Parathyroid adenoma (tissue), 2 donors: ENCODE measurements at regions not wholly inside any gene's neighbourhood (a gene's known extent, or its start where the extent isn't known, plus 50 kb on each side); places are given as distances from the start of the nearest gene placed in this dataset.

Experiments used
- H2AFZ ChIP-seq: fragments of 300-600 bp; sonication (generic); one replicate; pipeline ENCODE4 v1.7.0; 2017; ENCODE audit warnings: antibody characterized with exemption, mild to moderate bottlenecking
- H3K27ac ChIP-seq: fragments of 300-600 bp; sonication (generic); one replicate; pipeline ENCODE4 v1.7.0; 2017
- H3K27me3 ChIP-seq: fragments of 300-600 bp; sonication (generic); one replicate; pipeline ENCODE4 v1.7.0; 2017; ENCODE audit warnings: low read length; ENCODE audit not compliant: control insufficient read depth, insufficient read depth
- H3K36me3 ChIP-seq: fragments of 300-600 bp; sonication (generic); one replicate; pipeline ENCODE4 v1.7.0; 2017; ENCODE audit warnings: low read length; ENCODE audit not compliant: control insufficient read depth, insufficient read depth
- H3K4me1 ChIP-seq: fragments of 300-600 bp; sonication (generic); one replicate; pipeline ENCODE4 v1.7.0; 2017; ENCODE audit warnings: control low read depth
- H3K4me2 ChIP-seq: fragments of 300-600 bp; sonication (generic); one replicate; pipeline ENCODE4 v1.7.0; 2017; ENCODE audit warnings: low read length
- H3K4me3 ChIP-seq: fragments of 300-600 bp; sonication (generic); one replicate; pipeline ENCODE4 v1.7.0; 2017; ENCODE audit warnings: low read depth, low read length
- H3K79me2 ChIP-seq: fragments of 300-600 bp; sonication (generic); one replicate; pipeline ENCODE4 v1.7.0; 2017; ENCODE audit warnings: control low read depth
- H3K9ac ChIP-seq: fragments of 300-600 bp; sonication (generic); one replicate; pipeline ENCODE4 v1.7.0; 2017; ENCODE audit warnings: mild to moderate bottlenecking
- H3K9me3 ChIP-seq: fragments of 300-600 bp; sonication (generic); one replicate; pipeline ENCODE4 v1.7.0; 2017; ENCODE audit warnings: low read length; ENCODE audit not compliant: control insufficient read depth
- TF ChIP-seq, protein P1 (sequence below): fragments of 300-600 bp; sonication (generic); IDR thresholded peaks from one replicate; pipeline ENCODE4 v1.7.0; 2017; ENCODE audit warnings: antibody characterized with exemption, mild to moderate bottlenecking
- donor health status: primary hyperparathyroidism.

DNA sequence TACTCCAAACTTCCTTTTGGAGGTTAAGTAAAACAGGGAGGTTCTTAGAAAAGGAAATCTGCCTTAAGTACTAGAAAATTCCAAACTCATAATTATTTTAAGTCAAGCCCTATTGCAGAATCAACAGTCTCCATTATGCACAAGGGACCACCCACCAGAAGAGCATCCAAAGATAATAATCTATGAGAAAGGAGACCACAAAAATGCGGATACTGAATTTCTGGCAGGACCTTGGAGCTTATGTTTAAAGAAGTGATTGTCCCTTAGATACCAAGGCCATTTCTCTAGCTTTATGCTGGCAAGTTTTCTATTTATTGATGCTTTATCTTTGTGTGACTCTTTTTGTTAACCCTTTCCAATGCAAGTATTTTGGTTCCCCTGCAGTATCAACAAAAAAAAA, 404.0 kb upstream of the MMADHC start:
- H2AFZ ChIP-seq = no peak overlapping the region
- no peaks in the 10 kb centered on the region for H3K36me3 ChIP-seq
- no peak overlapping the region for H3K27ac ChIP-seq
- no peak overlapping the region for H3K4me3 ChIP-seq
- H3K9ac ChIP-seq = no peak overlapping the region
- H3K27me3 ChIP-seq = no peaks in the 10 kb centered on the region
- H3K9me3 ChIP-seq = no peaks in the 10 kb centered on the region
- TF ChIP-seq, protein P1, sequence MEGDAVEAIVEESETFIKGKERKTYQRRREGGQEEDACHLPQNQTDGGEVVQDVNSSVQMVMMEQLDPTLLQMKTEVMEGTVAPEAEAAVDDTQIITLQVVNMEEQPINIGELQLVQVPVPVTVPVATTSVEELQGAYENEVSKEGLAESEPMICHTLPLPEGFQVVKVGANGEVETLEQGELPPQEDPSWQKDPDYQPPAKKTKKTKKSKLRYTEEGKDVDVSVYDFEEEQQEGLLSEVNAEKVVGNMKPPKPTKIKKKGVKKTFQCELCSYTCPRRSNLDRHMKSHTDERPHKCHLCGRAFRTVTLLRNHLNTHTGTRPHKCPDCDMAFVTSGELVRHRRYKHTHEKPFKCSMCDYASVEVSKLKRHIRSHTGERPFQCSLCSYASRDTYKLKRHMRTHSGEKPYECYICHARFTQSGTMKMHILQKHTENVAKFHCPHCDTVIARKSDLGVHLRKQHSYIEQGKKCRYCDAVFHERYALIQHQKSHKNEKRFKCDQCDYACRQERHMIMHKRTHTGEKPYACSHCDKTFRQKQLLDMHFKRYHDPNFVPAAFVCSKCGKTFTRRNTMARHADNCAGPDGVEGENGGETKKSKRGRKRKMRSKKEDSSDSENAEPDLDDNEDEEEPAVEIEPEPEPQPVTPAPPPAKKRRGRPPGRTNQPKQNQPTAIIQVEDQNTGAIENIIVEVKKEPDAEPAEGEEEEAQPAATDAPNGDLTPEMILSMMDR = no peak
- H3K79me2 ChIP-seq = no peaks in the 10 kb centered on the region
- H3K4me2 ChIP-seq = no peak overlapping the region
- H3K4me1 ChIP-seq = no peaks in the 10 kb centered on the region

DNA sequence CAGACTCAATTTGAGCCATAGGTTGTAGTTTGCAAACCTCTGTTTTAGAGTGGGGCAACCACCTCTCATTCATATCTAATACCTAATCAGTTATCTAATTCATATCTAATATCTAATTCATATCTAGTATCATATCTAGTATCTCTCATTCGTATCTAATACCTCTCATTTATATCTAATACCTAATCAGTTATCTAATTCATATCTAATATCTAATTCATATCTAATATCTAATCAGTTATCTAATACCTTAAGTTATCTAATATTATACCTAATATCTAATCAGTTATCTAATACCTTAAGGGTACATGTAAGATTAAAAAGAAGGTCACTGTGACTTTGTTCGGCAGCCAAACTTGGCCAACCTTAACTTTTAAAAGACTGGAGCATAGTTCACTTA, 403.4 kb upstream of the MMADHC start:
- no peak overlapping the region for H2AFZ ChIP-seq
- H3K79me2 ChIP-seq = no peaks in the 10 kb centered on the region
- no peaks in the 10 kb centered on the region for H3K9me3 ChIP-seq
- H3K4me3 ChIP-seq = no peak overlapping the region
- H3K27me3 ChIP-seq = no peaks in the 10 kb centered on the region
- no peaks in the 10 kb centered on the region for H3K36me3 ChIP-seq
- H3K4me1 ChIP-seq = no peaks in the 10 kb centered on the region
- TF ChIP-seq, protein P1 = no peak
- no peak overlapping the region for H3K27ac ChIP-seq
- H3K9ac ChIP-seq = no peak overlapping the region
- no peak overlapping the region for H3K4me2 ChIP-seq

DNA sequence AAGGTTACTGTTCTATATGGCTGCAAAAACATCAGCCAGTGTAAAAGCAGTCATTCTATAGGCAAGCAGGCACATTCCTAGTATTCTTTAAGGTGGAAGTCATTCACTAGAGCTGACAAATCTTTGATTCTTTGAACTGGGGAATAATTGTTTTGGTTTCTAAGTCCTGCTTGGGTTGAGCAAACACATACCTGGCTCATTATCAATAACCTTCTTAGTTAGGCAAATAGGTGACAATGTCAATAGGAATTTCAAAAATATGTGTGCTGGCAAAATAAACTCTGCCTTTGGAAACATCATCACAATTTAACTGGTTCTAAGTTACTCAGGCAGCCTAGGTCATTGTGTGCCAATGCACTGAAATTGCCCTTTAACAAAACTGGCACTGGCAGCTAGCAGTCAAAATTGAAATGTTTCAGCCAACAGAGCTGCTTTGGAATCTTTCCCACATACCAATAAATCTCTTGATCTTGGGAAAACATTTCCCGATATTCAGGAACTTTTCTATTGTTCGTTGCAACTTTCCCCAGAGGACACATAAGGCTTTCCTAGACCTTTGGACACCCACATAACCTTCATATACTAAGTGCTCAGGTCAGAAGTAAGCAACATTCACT, 402.0 kb upstream of the MMADHC start:
- no peaks in the 10 kb centered on the region for H3K27me3 ChIP-seq
- no peak overlapping the region for H3K9ac ChIP-seq
- H3K4me3 ChIP-seq = no peak overlapping the region
- H2AFZ ChIP-seq = no peak overlapping the region
- no peaks in the 10 kb centered on the region for H3K9me3 ChIP-seq
- no peak overlapping the region for H3K27ac ChIP-seq
- no peaks in the 10 kb centered on the region for H3K4me1 ChIP-seq
- TF ChIP-seq, protein P1 = no peak
- H3K4me2 ChIP-seq = no peak overlapping the region
- H3K79me2 ChIP-seq = no peaks in the 10 kb centered on the region
- no peaks in the 10 kb centered on the region for H3K36me3 ChIP-seq

DNA sequence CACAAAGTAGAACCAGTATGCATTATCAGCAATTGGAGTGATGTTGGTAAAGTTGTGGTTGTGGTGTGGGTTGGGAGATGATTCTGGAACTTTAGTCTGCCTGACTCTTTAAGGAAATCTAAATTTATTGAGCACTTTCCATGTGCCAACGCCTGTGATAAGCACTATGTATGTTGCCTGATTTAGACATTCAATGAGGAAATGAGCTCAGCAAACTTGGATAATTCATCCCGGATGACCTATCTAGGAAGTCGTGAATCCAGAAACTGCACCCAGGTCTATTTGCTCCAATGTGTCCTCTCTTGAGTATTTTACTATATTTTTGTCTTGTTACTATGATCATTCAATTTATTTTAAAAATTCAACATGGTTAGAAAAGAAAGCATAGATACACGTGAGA, 400.8 kb upstream of the MMADHC start:
- Histone ChIP-seq H3K9me3 (no peaks in the 10 kb centered on the region), H3K27ac (no peak overlapping the region), H3K36me3 (no peaks in the 10 kb centered on the region), H2AFZ (no peak overlapping the region), H3K4me3 (no peak overlapping the region), H3K79me2 (no peaks in the 10 kb centered on the region), H3K9ac (no peak overlapping the region), H3K4me1 (no peaks in the 10 kb centered on the region), H3K4me2 (no peak overlapping the region), H3K27me3 (no peaks in the 10 kb centered on the region)
- TF ChIP-seq, protein P1 = no peak

DNA sequence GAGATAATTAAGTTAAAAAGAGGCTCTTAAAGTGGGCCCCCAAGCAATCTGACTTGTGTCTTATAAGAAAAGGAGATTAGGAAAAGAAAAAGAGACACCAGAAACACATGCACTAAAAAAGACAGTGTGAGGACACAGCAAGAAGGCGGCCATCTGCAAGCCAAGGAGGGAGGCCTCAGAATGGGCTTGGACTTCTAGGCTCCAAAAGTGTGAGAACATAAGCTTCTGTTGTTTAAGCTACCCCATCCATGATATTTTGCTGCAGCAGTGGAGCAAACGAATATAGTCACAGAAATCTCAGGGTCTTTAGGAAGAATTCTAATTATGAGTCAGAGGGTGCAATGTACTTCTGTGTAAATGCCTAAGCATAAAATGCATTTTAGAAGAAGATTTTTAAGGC, 399.3 kb upstream of the MMADHC start:
- no peaks in the 10 kb centered on the region for H3K9me3 ChIP-seq
- no peak overlapping the region for H3K9ac ChIP-seq
- no peak overlapping the region for H3K4me2 ChIP-seq
- TF ChIP-seq, protein P1 = no peak
- H2AFZ ChIP-seq = no peak overlapping the region
- no peaks in the 10 kb centered on the region for H3K79me2 ChIP-seq
- H3K4me3 ChIP-seq = no peak overlapping the region
- no peaks in the 10 kb centered on the region for H3K36me3 ChIP-seq
- no peaks in the 10 kb centered on the region for H3K4me1 ChIP-seq
- no peak overlapping the region for H3K27ac ChIP-seq
- H3K27me3 ChIP-seq = no peaks in the 10 kb centered on the region
